ENCODE measurements at regions not wholly inside any gene's neighbourhood (a gene's known extent, or its start where the extent isn't known, plus 50 kb on each side); places are given as distances from the start of the nearest gene placed in this dataset.

DNA sequence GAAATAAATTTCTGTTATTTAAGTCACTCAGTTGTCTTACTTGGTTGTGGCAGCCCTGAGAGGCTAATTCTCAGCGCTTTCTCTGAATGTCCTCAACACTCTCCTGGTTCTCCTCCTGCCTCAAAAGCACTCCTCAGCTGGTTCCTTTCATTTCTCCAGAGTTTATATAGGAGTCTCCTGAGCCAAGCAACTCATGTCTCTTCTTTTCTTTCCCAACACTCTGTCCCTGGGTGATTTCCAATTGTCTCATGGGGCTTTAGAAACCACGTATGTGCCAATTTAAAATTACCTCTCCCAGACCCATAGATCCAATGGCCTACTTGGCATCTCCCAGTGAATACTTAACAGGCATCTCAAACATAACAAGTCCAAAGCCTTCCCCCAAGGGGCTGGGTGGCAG lies 184.3 kb downstream of the TTC32 start:
- H3K27ac ChIP-seq (ENCODE audit: low read depth, low read length), result no peak overlapping the region

DNA sequence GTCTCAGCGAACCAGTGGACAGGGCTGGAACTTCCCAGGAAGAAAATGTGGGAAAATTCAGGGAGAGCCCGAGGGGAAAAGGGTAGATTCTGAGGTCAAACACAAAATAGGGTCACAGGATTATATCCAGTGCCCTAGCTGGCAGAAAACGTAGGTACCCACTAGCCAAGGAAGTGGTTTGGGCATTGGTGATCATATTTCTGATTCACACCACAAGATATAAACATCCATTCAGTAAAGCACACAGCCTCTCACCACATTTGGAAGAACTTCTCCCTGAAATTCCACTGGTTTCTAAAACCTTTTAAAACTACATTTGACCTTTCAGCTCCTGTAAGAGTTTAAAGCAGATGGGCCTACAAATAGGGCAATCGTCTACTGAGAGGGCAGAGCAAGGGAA lies 186.9 kb downstream of the TTC32 start:
- no peak overlapping the region for H3K4me3 ChIP-seq (ENCODE audit: low read depth in 1 of 5, low read length in 5 of 5)
- no peak overlapping the region for H3K27ac ChIP-seq (ENCODE audit: low read depth, low read length)
- peaks cover 0 to 8% (median 0%) of the 10 kb centered on the region in 5 donors for H3K4me1 ChIP-seq (ENCODE audit: control insufficient read depth in 5 of 5, insufficient read depth in 5 of 5, low read length in 5 of 5)
- H3K36me3 ChIP-seq (ENCODE audit: control insufficient read depth in 5 of 5, insufficient read depth in 5 of 5, low read length in 5 of 5), result no peaks in the 10 kb centered on the region
- H3K27me3 ChIP-seq (ENCODE audit: control insufficient read depth in 5 of 5, insufficient read depth in 4 of 5, low read length in 5 of 5), result peaks cover 0 to 2% (median 0%) of the 10 kb centered on the region in 5 donors
- no peak overlapping the region for H3K9ac ChIP-seq (ENCODE audit: low read length in 5 of 5)
- H3K9me3 ChIP-seq (ENCODE audit: control insufficient read depth in 5 of 5, low read length in 5 of 5), result peaks cover 0 to 3% (median 0%) of the 10 kb centered on the region in 5 donors

More for the DNA sequence above, 184.3 kb downstream of the TTC32 start:
- H3K27me3 ChIP-seq (ENCODE audit: control insufficient read depth in 5 of 5, insufficient read depth in 4 of 5, low read length in 5 of 5), result peaks cover 0 to 2% (median 0%) of the 10 kb centered on the region in 5 donors
- no peak overlapping the region for H3K9ac ChIP-seq (ENCODE audit: low read length in 5 of 5)
- peaks cover 0 to 3% (median 0%) of the 10 kb centered on the region in 5 donors for H3K9me3 ChIP-seq (ENCODE audit: control insufficient read depth in 5 of 5, low read length in 5 of 5)
- no peaks in the 10 kb centered on the region for H3K4me1 ChIP-seq (ENCODE audit: control insufficient read depth in 5 of 5, insufficient read depth in 5 of 5, low read length in 5 of 5)
- H3K4me3 ChIP-seq (ENCODE audit: low read depth in 1 of 5, low read length in 5 of 5), result no peak overlapping the region
- H3K36me3 ChIP-seq (ENCODE audit: control insufficient read depth in 5 of 5, insufficient read depth in 5 of 5, low read length in 5 of 5), result no peaks in the 10 kb centered on the region

DNA sequence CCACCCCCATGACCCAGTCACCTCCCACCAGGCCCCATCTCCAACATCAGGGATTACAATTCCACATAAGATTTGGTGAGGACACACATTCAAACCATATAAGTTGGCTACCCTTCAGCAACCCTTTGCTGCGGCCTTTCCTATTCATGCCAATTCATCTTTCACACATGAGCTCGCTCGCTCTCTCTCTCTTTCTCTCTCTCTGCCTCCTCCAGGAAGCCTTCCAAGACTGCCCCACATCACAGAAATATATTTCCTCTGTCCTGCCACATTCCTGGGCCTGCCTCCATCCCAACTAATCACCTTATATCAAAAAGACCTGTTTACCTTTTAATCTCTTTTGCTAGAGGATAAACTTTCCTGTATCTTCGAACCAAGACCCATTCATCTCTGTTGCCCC lies 188.9 kb downstream of the TTC32 start:
- Histone ChIP-seq H3K9ac (ENCODE audit: low read length in 5 of 5) (no peak overlapping the region), H3K4me3 (ENCODE audit: low read depth in 1 of 5, low read length in 5 of 5) (no peak overlapping the region), H3K36me3 (ENCODE audit: control insufficient read depth in 5 of 5, insufficient read depth in 5 of 5, low read length in 5 of 5) (no peaks in the 10 kb centered on the region), H3K4me1 (ENCODE audit: control insufficient read depth in 5 of 5, insufficient read depth in 5 of 5, low read length in 5 of 5) (peaks cover 0 to 8% (median 0%) of the 10 kb centered on the region in 5 donors), H3K9me3 (ENCODE audit: control insufficient read depth in 5 of 5, low read length in 5 of 5) (peaks cover 0 to 3% (median 0%) of the 10 kb centered on the region in 5 donors), H3K27me3 (ENCODE audit: control insufficient read depth in 5 of 5, insufficient read depth in 4 of 5, low read length in 5 of 5) (no peaks in the 10 kb centered on the region), H3K27ac (ENCODE audit: low read depth, low read length) (no peak overlapping the region)

DNA sequence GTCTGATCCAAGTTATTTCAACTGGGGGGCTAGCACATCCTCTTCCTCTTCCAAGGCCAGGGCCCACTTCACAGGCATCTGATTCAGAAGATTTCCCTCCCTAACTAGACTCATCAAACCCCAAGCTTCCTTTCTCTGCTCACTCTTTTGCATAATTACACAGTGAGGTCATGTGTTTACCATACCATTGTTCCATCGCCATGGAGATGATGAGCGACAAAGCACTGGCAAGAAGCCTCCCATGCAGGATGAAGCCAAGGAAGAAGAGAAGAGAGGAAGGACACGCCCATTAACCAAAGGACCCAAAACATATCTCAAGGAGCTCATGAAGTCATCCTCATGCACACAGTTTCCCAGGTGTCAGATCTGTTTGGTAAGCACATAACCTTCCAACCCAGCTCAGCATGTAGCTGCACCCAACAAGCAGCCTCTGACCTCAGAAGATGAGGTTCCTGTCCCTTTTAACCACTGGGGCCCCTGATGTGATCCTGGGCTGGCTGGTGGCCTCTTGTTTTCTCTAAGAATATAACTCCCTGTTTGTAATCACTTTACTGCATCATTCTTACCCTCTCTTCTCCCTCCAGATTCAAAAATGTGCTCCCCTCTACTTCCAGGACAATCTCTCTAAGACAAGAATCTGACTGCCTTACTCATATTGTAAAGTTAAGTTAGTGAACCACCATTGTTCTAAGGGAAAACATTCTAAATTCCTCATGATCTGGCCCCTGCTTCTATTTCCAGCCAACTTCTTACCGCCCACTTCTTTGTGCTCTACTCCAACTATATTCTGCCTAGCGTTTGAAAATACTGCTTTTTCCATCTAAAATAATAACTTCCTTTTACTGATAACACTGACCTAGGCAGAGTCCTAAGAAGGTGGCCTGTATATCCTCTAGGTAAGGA lies 190.1 kb downstream of the TTC32 start:
- Histone ChIP-seq H3K4me3 (ENCODE audit: low read depth in 1 of 5, low read length in 5 of 5) (no peak overlapping the region), H3K36me3 (ENCODE audit: control insufficient read depth in 5 of 5, insufficient read depth in 5 of 5, low read length in 5 of 5) (no peaks in the 10 kb centered on the region), H3K27me3 (ENCODE audit: control insufficient read depth in 5 of 5, insufficient read depth in 4 of 5, low read length in 5 of 5) (no peaks in the 10 kb centered on the region), H3K4me1 (ENCODE audit: control insufficient read depth in 5 of 5, insufficient read depth in 5 of 5, low read length in 5 of 5) (peaks cover 0 to 8% (median 0%) of the 10 kb centered on the region in 5 donors), H3K27ac (ENCODE audit: low read depth, low read length) (peak overlapping the region; percentile 43), H3K9me3 (ENCODE audit: control insufficient read depth in 5 of 5, low read length in 5 of 5) (peaks cover 0 to 3% (median 0%) of the 10 kb centered on the region in 5 donors), H3K9ac (ENCODE audit: low read length in 5 of 5) (no peak overlapping the region)

DNA sequence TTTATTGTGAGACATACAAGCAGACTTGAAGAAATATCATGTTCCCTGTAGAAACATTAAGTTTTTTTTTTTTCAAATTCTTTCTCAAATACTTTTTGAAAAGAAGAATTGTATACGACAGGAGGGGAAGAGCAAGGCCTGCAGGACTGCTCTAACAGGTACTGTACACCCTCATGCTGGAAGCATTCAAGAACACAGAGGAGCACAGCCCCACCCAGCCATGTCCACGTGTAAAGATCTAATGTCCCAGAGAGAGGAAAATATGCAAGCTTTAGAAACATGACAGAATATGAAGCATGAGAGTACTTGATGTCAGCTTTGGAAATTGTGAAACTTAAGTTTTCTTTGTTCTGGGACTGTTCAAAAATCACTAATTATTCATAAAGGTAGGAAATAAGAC lies 191.6 kb downstream of the TTC32 start:
- Histone ChIP-seq H3K27me3 (ENCODE audit: control insufficient read depth in 5 of 5, insufficient read depth in 4 of 5, low read length in 5 of 5) (no peaks in the 10 kb centered on the region), H3K9ac (ENCODE audit: low read length in 5 of 5) (no peak overlapping the region), H3K9me3 (ENCODE audit: control insufficient read depth in 5 of 5, low read length in 5 of 5) (peaks cover 0 to 3% (median 0%) of the 10 kb centered on the region in 5 donors), H3K36me3 (ENCODE audit: control insufficient read depth in 5 of 5, insufficient read depth in 5 of 5, low read length in 5 of 5) (no peaks in the 10 kb centered on the region), H3K27ac (ENCODE audit: low read depth, low read length) (no peak overlapping the region), H3K4me1 (ENCODE audit: control insufficient read depth in 5 of 5, insufficient read depth in 5 of 5, low read length in 5 of 5) (peaks cover 0 to 8% (median 0%) of the 10 kb centered on the region in 5 donors), H3K4me3 (ENCODE audit: low read depth in 1 of 5, low read length in 5 of 5) (no peak overlapping the region)

DNA sequence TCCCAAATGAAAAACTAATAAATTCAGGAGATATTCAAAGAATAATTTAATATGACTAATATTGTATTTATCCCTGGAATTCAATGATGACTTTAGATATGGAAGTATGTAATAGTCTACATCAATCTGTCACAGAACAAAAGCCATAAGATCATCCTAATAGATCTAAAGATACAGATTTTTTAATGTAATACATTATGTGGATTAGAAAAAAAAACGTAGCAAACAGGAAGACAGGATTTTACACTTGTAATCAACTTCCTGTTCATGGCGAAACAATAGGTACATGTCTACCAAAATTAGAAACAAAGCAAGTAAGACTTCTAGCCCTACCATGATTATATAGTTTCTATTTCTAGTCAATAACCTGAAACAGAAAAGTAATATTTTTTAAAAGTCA lies 192.2 kb downstream of the TTC32 start:
- Histone ChIP-seq H3K36me3 (ENCODE audit: control insufficient read depth in 5 of 5, insufficient read depth in 5 of 5, low read length in 5 of 5) (no peaks in the 10 kb centered on the region), H3K4me3 (ENCODE audit: low read depth in 1 of 5, low read length in 5 of 5) (no peak overlapping the region), H3K27ac (ENCODE audit: low read depth, low read length) (no peak overlapping the region), H3K9me3 (ENCODE audit: control insufficient read depth in 5 of 5, low read length in 5 of 5) (peaks cover 0 to 3% (median 0%) of the 10 kb centered on the region in 5 donors), H3K27me3 (ENCODE audit: control insufficient read depth in 5 of 5, insufficient read depth in 4 of 5, low read length in 5 of 5) (no peaks in the 10 kb centered on the region), H3K9ac (ENCODE audit: low read length in 5 of 5) (no peak overlapping the region), H3K4me1 (ENCODE audit: control insufficient read depth in 5 of 5, insufficient read depth in 5 of 5, low read length in 5 of 5) (peaks cover 0 to 8% (median 0%) of the 10 kb centered on the region in 5 donors)

DNA sequence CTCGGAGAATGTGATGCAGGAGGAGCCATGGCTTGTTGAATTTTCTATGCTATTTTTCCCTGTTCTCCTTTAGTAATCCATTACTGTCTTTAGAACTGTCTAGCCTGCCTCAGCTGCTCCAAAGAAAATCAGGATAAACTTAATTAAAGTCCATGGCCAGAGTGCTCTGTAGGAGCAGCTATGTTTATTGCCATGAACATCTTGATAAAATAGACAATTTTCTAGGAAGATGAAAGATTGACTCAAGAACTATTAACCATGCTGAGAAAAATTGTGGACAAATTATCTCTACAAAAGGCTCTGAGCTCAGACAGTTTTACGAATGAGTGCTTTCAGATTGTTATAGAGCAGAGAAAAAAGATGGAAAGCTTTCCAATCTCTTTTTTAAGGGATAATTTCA lies 193.0 kb downstream of the TTC32 start:
- H3K27ac ChIP-seq (ENCODE audit: low read depth, low read length), result no peak overlapping the region
- peaks cover 0 to 8% (median 0%) of the 10 kb centered on the region in 5 donors for H3K4me1 ChIP-seq (ENCODE audit: control insufficient read depth in 5 of 5, insufficient read depth in 5 of 5, low read length in 5 of 5)
- no peak overlapping the region for H3K4me3 ChIP-seq (ENCODE audit: low read depth in 1 of 5, low read length in 5 of 5)
- H3K36me3 ChIP-seq (ENCODE audit: control insufficient read depth in 5 of 5, insufficient read depth in 5 of 5, low read length in 5 of 5), result no peaks in the 10 kb centered on the region
- peaks cover 0 to 3% (median 0%) of the 10 kb centered on the region in 5 donors for H3K9me3 ChIP-seq (ENCODE audit: control insufficient read depth in 5 of 5, low read length in 5 of 5)
- H3K9ac ChIP-seq (ENCODE audit: low read length in 5 of 5), result no peak overlapping the region
- no peaks in the 10 kb centered on the region for H3K27me3 ChIP-seq (ENCODE audit: control insufficient read depth in 5 of 5, insufficient read depth in 4 of 5, low read length in 5 of 5)

DNA sequence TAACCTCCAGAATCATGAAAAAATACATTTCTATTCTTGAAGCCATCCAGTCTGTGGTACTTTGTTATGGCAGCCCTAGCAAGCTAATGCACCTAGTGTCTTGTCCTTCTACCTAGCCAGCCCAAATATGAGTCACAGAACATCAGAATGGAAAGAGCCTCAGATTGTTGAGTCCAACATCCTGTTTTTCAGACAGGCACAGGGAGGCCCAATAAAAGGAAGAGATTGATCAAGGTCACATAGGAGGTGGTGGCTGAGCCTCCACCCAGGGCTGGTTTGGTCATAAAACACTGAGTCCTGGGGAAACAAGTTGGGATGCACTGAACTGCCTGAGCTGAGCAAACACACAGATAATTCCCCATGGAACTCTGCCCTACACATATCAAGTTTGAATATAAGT lies 195.5 kb downstream of the TTC32 start:
- H3K27ac ChIP-seq (ENCODE audit: low read depth, low read length), result no peak overlapping the region
- H3K9ac ChIP-seq (ENCODE audit: low read length in 5 of 5), result no peak overlapping the region

DNA sequence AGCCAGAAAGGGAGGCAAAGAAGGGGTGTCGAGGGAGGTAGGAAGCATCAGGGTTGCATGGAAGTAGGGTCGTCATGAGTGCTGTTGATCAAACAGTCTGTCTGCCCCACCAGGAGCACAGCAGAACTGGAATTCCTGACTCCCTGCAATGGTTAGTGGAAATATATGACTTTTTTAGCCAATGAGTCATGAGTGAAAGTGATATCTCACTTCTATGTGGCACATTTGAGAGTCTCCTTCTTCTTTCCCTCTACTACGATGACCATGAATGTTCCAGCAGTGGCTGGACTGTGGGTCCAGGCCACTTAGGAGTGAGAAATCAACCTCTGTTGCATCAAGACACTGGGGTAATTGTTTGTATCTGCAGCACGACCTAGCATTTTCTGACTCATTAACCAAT lies 199.5 kb downstream of the TTC32 start:
- Histone ChIP-seq H3K36me3 (ENCODE audit: control insufficient read depth in 5 of 5, insufficient read depth in 5 of 5, low read length in 5 of 5) (no peaks in the 10 kb centered on the region), H3K9ac (ENCODE audit: low read length in 5 of 5) (no peak overlapping the region)

More for the DNA sequence above, 195.5 kb downstream of the TTC32 start:
- H3K9me3 ChIP-seq (ENCODE audit: control insufficient read depth in 5 of 5, low read length in 5 of 5), result no peaks in the 10 kb centered on the region
- no peak overlapping the region for H3K4me3 ChIP-seq (ENCODE audit: low read depth in 1 of 5, low read length in 5 of 5)
- H3K4me1 ChIP-seq (ENCODE audit: control insufficient read depth in 5 of 5, insufficient read depth in 5 of 5, low read length in 5 of 5), result peaks cover 0 to 1% (median 0%) of the 10 kb centered on the region in 5 donors
- no peaks in the 10 kb centered on the region for H3K27me3 ChIP-seq (ENCODE audit: control insufficient read depth in 5 of 5, insufficient read depth in 4 of 5, low read length in 5 of 5)
- H3K36me3 ChIP-seq (ENCODE audit: control insufficient read depth in 5 of 5, insufficient read depth in 5 of 5, low read length in 5 of 5), result no peaks in the 10 kb centered on the region

DNA sequence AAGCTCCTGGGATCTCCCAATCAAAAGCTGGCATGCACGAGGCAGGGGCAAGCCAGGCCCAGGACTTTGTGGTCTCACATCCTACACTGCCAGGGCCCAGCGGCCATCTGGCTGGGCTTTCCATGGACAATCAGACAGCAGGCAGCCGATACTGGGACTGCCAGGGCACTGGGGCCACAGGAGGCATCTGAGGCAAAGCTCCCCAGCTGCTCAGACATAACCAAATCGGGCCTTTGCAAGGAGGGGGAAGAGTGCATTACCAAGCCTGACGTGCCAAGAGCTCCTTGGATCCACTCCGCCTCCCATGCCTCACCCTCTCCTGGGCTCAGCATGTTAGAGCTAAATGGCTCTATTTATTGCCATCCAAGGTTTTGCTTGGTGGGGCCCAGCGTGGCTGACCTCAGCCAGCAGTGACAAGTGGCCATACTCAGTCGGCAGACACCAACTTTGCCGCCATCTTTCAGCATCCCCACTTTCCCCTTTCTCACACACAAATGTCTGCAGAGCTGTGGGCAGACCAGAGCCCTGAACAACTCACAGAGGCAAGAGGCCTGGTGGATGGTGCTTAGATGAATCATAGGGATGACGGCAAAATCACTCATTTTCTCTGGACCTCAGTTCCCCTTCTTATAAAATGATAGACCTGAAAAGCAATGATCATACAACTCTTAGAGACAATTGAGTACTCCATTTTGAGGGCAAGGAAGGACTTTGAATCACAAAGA lies 200.8 kb downstream of the TTC32 start:
- H3K27me3 ChIP-seq (ENCODE audit: control insufficient read depth in 5 of 5, insufficient read depth in 4 of 5, low read length in 5 of 5), result no peaks in the 10 kb centered on the region
- no peaks in the 10 kb centered on the region for H3K36me3 ChIP-seq (ENCODE audit: control insufficient read depth in 5 of 5, insufficient read depth in 5 of 5, low read length in 5 of 5)
- H3K4me3 ChIP-seq (ENCODE audit: low read depth in 1 of 5, low read length in 5 of 5), result no peak overlapping the region
- H3K4me1 ChIP-seq (ENCODE audit: control insufficient read depth in 5 of 5, insufficient read depth in 5 of 5, low read length in 5 of 5), result peaks cover 0 to 3% (median 0%) of the 10 kb centered on the region in 5 donors
- no peak overlapping the region for H3K9ac ChIP-seq (ENCODE audit: low read length in 5 of 5)
- no peak overlapping the region for H3K27ac ChIP-seq (ENCODE audit: low read depth, low read length)
- peaks cover 0 to 22% (median 15%) of the 10 kb centered on the region in 5 donors for H3K9me3 ChIP-seq (ENCODE audit: control insufficient read depth in 5 of 5, low read length in 5 of 5)

More for the DNA sequence above, 199.5 kb downstream of the TTC32 start:
- no peak overlapping the region for H3K4me3 ChIP-seq (ENCODE audit: low read depth in 1 of 5, low read length in 5 of 5)
- H3K9me3 ChIP-seq (ENCODE audit: control insufficient read depth in 5 of 5, low read length in 5 of 5), result peaks cover 0 to 10% (median 10%) of the 10 kb centered on the region in 5 donors
- no peaks in the 10 kb centered on the region for H3K27me3 ChIP-seq (ENCODE audit: control insufficient read depth in 5 of 5, insufficient read depth in 4 of 5, low read length in 5 of 5)
- no peaks in the 10 kb centered on the region for H3K4me1 ChIP-seq (ENCODE audit: control insufficient read depth in 5 of 5, insufficient read depth in 5 of 5, low read length in 5 of 5)
- no peak overlapping the region for H3K27ac ChIP-seq (ENCODE audit: low read depth, low read length)
